HepG2 (cell line): ENCODE measurements at regions not wholly inside any gene's neighbourhood (a gene's known extent, or its start where the extent isn't known, plus 50 kb on each side); places are given as distances from the start of the nearest gene placed in this dataset.
"Not testable (repeated sequence)": the region's sequence is repeated elsewhere in the genome, so short reads cannot be mapped to it uniquely, and the experiment has no call there.

ENCODE experiments used
- ATAC-seq: fragments of 200-7000 bp; cut with Tn5 transposase; 3 replicates; pipeline ENCODE4 v1.9.1; 2020; ENCODE audit warnings: mild to moderate bottlenecking, moderate library complexity
- BruUV-seq: library from RNA; stranded (reverse); fragments of 400-500 nt; replicated peaks from 2 replicates; lab custom pipeline; 2021; lab: Mats Ljungman, UMichigan
- CTCF ChIA-PET: fragments of 300-600 bp; formaldehyde crosslinking; extraction: SDS; loops from one replicate; lab custom pipeline; 2021; ENCODE audit warnings: low total read pairs, inconsistent platforms, low intra/inter-chr PET ratio; lab: Yijun Ruan, JAX
- POLR2A ChIA-PET: fragments of 350-600 bp; sonication (Branson Sonifier 250); formaldehyde crosslinking; loops from one replicate; lab custom pipeline; 2020; ENCODE audit warnings: antibody characterized with exemption, inconsistent platforms; lab: Yijun Ruan, JAX
- DNase-seq: peaks from one replicate; pipeline ENCODE4 v3.0.0-alpha.2; 2015; ENCODE audit warnings: low spot score
- FAIRE-seq: peaks from 3 replicates; lab custom pipeline; 2011; peaks lifted over from hg19 to GRCh38; lab: Jason Lieb, UNC
- H2AFZ ChIP-seq: one replicate; pipeline ENCODE4 v1.6.1; 2011; ENCODE audit warnings: low read length, inconsistent platforms
- H3K27ac ChIP-seq: fragments of 300-600 bp; 3 replicates; pipeline ENCODE4 v1.8.0; 2011; ENCODE audit warnings: mixed run types, mild to moderate bottlenecking, mixed read lengths, low read length, inconsistent platforms; ENCODE audit not compliant: insufficient read depth; ENCODE audit errors: extremely low read length
- H3K27me3 ChIP-seq, 2 experiments: fragments of 200-600 bp in 1 of 2; 2 replicates in 1 of 2; 3 replicates in 1 of 2; pipeline versions ENCODE4 v1.6.0 to v1.8.0; 2011; ENCODE audit warnings: low read length in 2 of 2, mild to moderate bottlenecking in 2 of 2, moderate library complexity in 2 of 2, inconsistent platforms in 1 of 2; ENCODE audit not compliant: insufficient read depth in 2 of 2, control insufficient read depth in 1 of 2
- H3K36me3 ChIP-seq, 2 experiments: fragments of 200-600 bp in 1 of 2; replicated peaks in 1 of 2; 2 replicates in 1 of 2; 3 replicates in 1 of 2; pipeline versions ENCODE4 v1.5.1 to v1.8.0; 2011; ENCODE audit warnings: low read length in 2 of 2, inconsistent platforms in 1 of 2; ENCODE audit not compliant: insufficient read depth in 2 of 2, control insufficient read depth in 1 of 2
- H3K4me1 ChIP-seq: 2 replicates; pipeline ENCODE4 v1.5.1; 2012; ENCODE audit warnings: low read length, inconsistent platforms; ENCODE audit not compliant: insufficient read depth
- H3K4me2 ChIP-seq: 2 replicates; pipeline ENCODE4 v1.6.0; 2011; ENCODE audit warnings: low read depth, low read length, inconsistent platforms
- H3K4me3 ChIP-seq, 3 experiments: fragments of 200-600 bp in 1 of 3; sonication (generic), shearing (Covaris generic) in 1 of 3; replicated peaks in 1 of 3; 2 replicates each; pipeline ENCODE4 v1.5.1; 2011 to 2016; ENCODE audit warnings: low read length in 3 of 3, inconsistent platforms in 2 of 3, low read depth in 2 of 3, mild to moderate bottlenecking in 2 of 3, control low read depth in 1 of 3, mixed read lengths in 1 of 3; ENCODE audit not compliant: insufficient read depth in 1 of 3
- H3K79me2 ChIP-seq: one replicate; pipeline ENCODE4 v1.6.1; 2011; ENCODE audit warnings: low read length, inconsistent platforms; ENCODE audit not compliant: insufficient read depth
- H3K9ac ChIP-seq: 2 replicates; pipeline ENCODE4 v1.6.0; 2011; ENCODE audit warnings: mild to moderate bottlenecking, low read depth, low read length, inconsistent platforms; ENCODE audit not compliant: insufficient read depth
- H3K9me3 ChIP-seq: 2 replicates; pipeline ENCODE4 v1.5.1; 2012; ENCODE audit warnings: mild to moderate bottlenecking, low read length
- H4K20me1 ChIP-seq: 2 replicates; pipeline ENCODE4 v1.6.0; 2011; ENCODE audit warnings: inconsistent platforms, mild to moderate bottlenecking, low read length, moderate library complexity; ENCODE audit not compliant: insufficient read depth
- ATAD3A ChIP-seq: sonication (generic); formaldehyde crosslinking; IDR thresholded peaks from 2 replicates; pipeline ENCODE4 v1.4.0; 2020; ENCODE audit warnings: missing genetic modification reagents
- GABPB1 ChIP-seq: IDR thresholded peaks from 2 replicates; pipeline ENCODE4 v1.6.1; 2016; ENCODE audit warnings: mild to moderate bottlenecking, missing genetic modification reagents, moderate library complexity, missing compliant biosample characterization
- IRF9 ChIP-seq: sonication (generic); formaldehyde crosslinking; IDR thresholded peaks from 2 replicates; pipeline ENCODE4 v1.8.0; 2022; ENCODE audit warnings: missing genetic modification reagents, mild to moderate bottlenecking, borderline replicate concordance
- KDM1A ChIP-seq: IDR thresholded peaks from 2 replicates; pipeline ENCODE4 v1.6.1; 2016; ENCODE audit warnings: missing compliant biosample characterization
- RXRB ChIP-seq: IDR thresholded peaks from 2 replicates; pipeline ENCODE4 v1.6.1; 2016; ENCODE audit warnings: borderline replicate concordance, missing genetic modification reagents, missing compliant biosample characterization
- TAF1 ChIP-seq: sonication (generic); formaldehyde crosslinking; IDR thresholded peaks from 2 replicates; pipeline ENCODE4 v1.4.0; 2020; ENCODE audit warnings: missing genetic modification reagents
- ZFP82 ChIP-seq: sonication (generic); formaldehyde crosslinking; IDR thresholded peaks from 2 replicates; pipeline ENCODE4 v1.5.1; 2020; ENCODE audit warnings: mild to moderate bottlenecking, missing genetic modification reagents, borderline replicate concordance
- ZNF496 ChIP-seq: sonication (generic); formaldehyde crosslinking; IDR thresholded peaks from 2 replicates; pipeline ENCODE4 v1.8.1; 2023; ENCODE audit warnings: mild to moderate bottlenecking, moderate library complexity, missing genetic modification reagents; ENCODE audit not compliant: insufficient replicate concordance
- WGBS: methylation state at CpG from one replicate; pipeline ENCODE4 v1.1.6; 2017; ENCODE audit warnings: low lambda C conversion rate; 5-methylcytosine and 5-hydroxymethylcytosine counted together
- in situ Hi-C: cut with HindIII; loops from 2 replicates; pipeline ENCODE4 v1.10.0; 2017; ENCODE audit warnings: low pct_unique_long_range_greater_than_20kb; ENCODE audit not compliant: extremely low pct_ligation_motif_present
- intact Hi-C: fragments of 100-400 bp; cut with micrococcal nuclease; formaldehyde crosslinking; loops from one replicate; pipeline ENCODE4 v1.10.0; 2022; ENCODE audit not compliant: unreplicated experiment
- TF ChIP-seq, protein P1 (sequence below): sonication (generic); formaldehyde crosslinking; IDR thresholded peaks from 2 replicates; pipeline ENCODE4 v1.4.0; 2020; ENCODE audit warnings: mild to moderate bottlenecking, missing genetic modification reagents
- TF ChIP-seq, protein P2 (sequence below): sonication (generic); formaldehyde crosslinking; conservative IDR thresholded peaks from 2 replicates; pipeline ENCODE4 v1.8.0; 2022; ENCODE audit warnings: low read depth, missing genetic modification reagents

DNA sequence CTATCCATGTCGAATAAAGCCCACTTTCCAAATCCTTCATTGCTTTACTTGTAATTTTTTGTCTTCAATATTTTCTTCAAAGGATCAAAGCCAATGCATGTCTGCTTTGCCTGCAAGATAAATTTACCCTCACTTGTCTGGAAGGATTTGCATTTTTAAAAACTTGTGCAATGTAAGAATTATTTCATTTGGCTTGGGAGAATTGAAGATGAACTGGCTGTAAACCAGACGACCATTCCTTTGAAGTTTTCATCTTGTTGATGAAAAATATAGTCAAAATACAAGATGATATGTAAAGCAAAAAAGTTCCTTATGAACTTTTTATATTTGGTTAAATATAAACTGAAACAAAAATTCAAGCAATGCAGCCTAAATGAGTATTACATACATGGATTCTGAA is 225.0 kb downstream of the SLITRK1 start:
- H3K79me2 ChIP-seq, result no peaks in the 10 kb centered on the region

DNA sequence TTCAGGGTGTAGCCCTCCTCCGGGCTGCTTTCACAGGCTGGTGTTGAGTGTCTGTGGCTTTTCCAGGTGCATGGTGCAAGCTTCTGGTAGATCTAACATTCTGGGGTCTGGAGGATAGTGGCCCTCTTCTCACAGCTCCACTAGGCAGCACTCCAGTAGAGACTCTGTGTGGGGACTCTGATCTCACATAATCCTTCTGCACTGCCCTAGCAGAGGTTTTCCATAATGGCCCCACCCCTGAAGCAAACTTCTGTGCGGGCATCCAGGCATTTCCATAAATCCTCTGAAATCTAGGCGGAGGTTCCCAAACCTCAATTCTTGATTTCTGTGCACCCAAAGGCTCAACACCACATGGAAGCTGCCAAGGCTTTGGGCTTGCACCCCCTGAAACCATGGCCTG is 239.7 kb downstream of the SLITRK1 start:
- H4K20me1 ChIP-seq, H3K4me3 ChIP-seq, CTCF ChIA-PET, H3K27me3 ChIP-seq, intact Hi-C loops, H3K36me3 ChIP-seq, H3K4me1 ChIP-seq, POLR2A ChIA-PET, in situ Hi-C loops, H3K9ac ChIP-seq, H2AFZ ChIP-seq, H3K27ac ChIP-seq, H3K79me2 ChIP-seq, DNase-seq, BruUV-seq, ATAC-seq, FAIRE-seq, H3K4me2 ChIP-seq: not testable (repeated sequence)
- H3K9me3 ChIP-seq, result peaks cover 44% of the 10 kb centered on the region
- WGBS, result 20% methylated on average over 1 of the region's 3 CpGs

More for the DNA sequence above, 225.0 kb downstream of the SLITRK1 start:
- Histone ChIP-seq H3K36me3 (no peaks in the 10 kb centered on the region), H3K4me1 (no peaks in the 10 kb centered on the region), H3K9ac (no peak overlapping the region), H3K4me2 (no peak overlapping the region), H3K27ac (no peak overlapping the region), H3K9me3 (peaks cover 21% of the 10 kb centered on the region; the same call in 1 of the 2 replicates), H3K4me3 (no peak overlapping the region), H2AFZ (no peak overlapping the region), H4K20me1 (no peaks in the 10 kb centered on the region), H3K27me3 (no peaks in the 10 kb centered on the region)
- POLR2A ChIA-PET, result no interaction called here
- in situ Hi-C loops, result no loop called here
- no peak for ATAC-seq
- CTCF ChIA-PET, result no interaction called here
- DNase-seq, result no peak
- no TSS peak for BruUV-seq
- intact Hi-C loops, result no loop called here
- no peak for TF ChIP-seq KDM1A (CRISPR knock-in tag)
- 0% methylated on average over 2 of the region's 2 CpGs for WGBS
- FAIRE-seq, result no peak

- Histone ChIP-seq H3K27me3 (no peaks in the 10 kb centered on the region), H3K4me2 (no peak overlapping the region), H3K79me2 (no peaks in the 10 kb centered on the region), H2AFZ (no peak overlapping the region), H3K36me3 (no peaks in the 10 kb centered on the region), H3K4me3 (no peak overlapping the region), H3K4me1 (no peaks in the 10 kb centered on the region), H4K20me1 (no peaks in the 10 kb centered on the region), H3K9me3 (no peaks in the 10 kb centered on the region), H3K27ac (no peak overlapping the region), H3K9ac (no peak overlapping the region)
- ChIA-PET CTCF (no interaction called here), POLR2A (no interaction called here)
- in situ Hi-C loops, result no loop called here
- BruUV-seq, result no TSS peak
- no peak for FAIRE-seq
- intact Hi-C loops, result no loop called here
- WGBS, result 0% methylated on average over 2 of the region's 2 CpGs
- DNase-seq, result no peak
- no peak for ATAC-seq
- TF ChIP-seq IRF9 (CRISPR knock-in tag) (no peak), ATAD3A (CRISPR knock-in tag) (no peak), GABPB1 (CRISPR knock-in tag) (no peak), TAF1 (CRISPR knock-in tag) (no peak), ZNF496 (CRISPR knock-in tag) (no peak), RXRB (CRISPR knock-in tag) (no peak), ZFP82 (CRISPR knock-in tag) (no peak)
- TF ChIP-seq, protein P1, sequence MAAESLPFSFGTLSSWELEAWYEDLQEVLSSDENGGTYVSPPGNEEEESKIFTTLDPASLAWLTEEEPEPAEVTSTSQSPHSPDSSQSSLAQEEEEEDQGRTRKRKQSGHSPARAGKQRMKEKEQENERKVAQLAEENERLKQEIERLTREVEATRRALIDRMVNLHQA (CRISPR knock-in tag), result no peak
- TF ChIP-seq, protein P2, sequence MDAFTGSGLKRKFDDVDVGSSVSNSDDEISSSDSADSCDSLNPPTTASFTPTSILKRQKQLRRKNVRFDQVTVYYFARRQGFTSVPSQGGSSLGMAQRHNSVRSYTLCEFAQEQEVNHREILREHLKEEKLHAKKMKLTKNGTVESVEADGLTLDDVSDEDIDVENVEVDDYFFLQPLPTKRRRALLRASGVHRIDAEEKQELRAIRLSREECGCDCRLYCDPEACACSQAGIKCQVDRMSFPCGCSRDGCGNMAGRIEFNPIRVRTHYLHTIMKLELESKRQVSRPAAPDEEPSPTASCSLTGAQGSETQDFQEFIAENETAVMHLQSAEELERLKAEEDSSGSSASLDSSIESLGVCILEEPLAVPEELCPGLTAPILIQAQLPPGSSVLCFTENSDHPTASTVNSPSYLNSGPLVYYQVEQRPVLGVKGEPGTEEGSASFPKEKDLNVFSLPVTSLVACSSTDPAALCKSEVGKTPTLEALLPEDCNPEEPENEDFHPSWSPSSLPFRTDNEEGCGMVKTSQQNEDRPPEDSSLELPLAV (CRISPR knock-in tag), result no peak
Measured at GRCh38 chr13:83634601-83635000, 247.7 kb downstream of the SLITRK1 start.
